SK-N-MC (cell line): ENCODE measurements at regions not wholly inside any gene's neighbourhood (a gene's known extent, or its start where the extent isn't known, plus 50 kb on each side); places are given as distances from the start of the nearest gene placed in this dataset.

Experiments used
- DNase-seq: peaks from one replicate; pipeline ENCODE4 v3.0.0-alpha.2; 2011; ENCODE audit warnings: low read depth, low spot score
- H3K27ac ChIP-seq: fragments of 200-600 bp; sonication (generic); 2 replicates; pipeline ENCODE4 v1.5.1; 2016; ENCODE audit warnings: mixed run types
- H3K36me3 ChIP-seq: fragments of 200-600 bp; sonication (generic); 2 replicates; pipeline ENCODE4 v1.6.1; 2017; ENCODE audit warnings: antibody characterized with exemption, low read length, mixed read lengths; ENCODE audit not compliant: insufficient read depth
- H3K4me3 ChIP-seq: fragments of 200-600 bp; sonication (generic); 2 replicates; pipeline ENCODE4 v1.5.1; 2016
- H3K9ac ChIP-seq: fragments of 200-600 bp; sonication (generic); 2 replicates; pipeline ENCODE4 v1.8.0; 2017; ENCODE audit warnings: mixed run types, mixed read lengths; ENCODE audit not compliant: insufficient read length
- H3K9me3 ChIP-seq: fragments of 200-600 bp; sonication (generic); 2 replicates; pipeline ENCODE4 v1.6.1; 2017; ENCODE audit warnings: low read depth, mild to moderate bottlenecking, antibody characterized with exemption, low read length, moderate library complexity, mixed read lengths
- EZH2 ChIP-seq: fragments of 200-600 bp; sonication (generic); IDR thresholded peaks from one replicate; pipeline ENCODE4 v1.6.1; 2017; ENCODE audit warnings: antibody characterized with exemption
- FOXP2 ChIP-seq: optimal IDR thresholded peaks from 2 replicates; pipeline ENCODE3; 2011; ENCODE audit warnings: mild to moderate bottlenecking, moderate library complexity; ENCODE audit not compliant: insufficient read depth; ENCODE audit errors: extremely low read length, control extremely low read depth
- POLR2AphosphoS5 ChIP-seq: IDR thresholded peaks from 2 replicates; pipeline ENCODE4 v1.6.1; 2012; ENCODE audit warnings: mild to moderate bottlenecking, low read depth, low read length, borderline replicate concordance

DNA sequence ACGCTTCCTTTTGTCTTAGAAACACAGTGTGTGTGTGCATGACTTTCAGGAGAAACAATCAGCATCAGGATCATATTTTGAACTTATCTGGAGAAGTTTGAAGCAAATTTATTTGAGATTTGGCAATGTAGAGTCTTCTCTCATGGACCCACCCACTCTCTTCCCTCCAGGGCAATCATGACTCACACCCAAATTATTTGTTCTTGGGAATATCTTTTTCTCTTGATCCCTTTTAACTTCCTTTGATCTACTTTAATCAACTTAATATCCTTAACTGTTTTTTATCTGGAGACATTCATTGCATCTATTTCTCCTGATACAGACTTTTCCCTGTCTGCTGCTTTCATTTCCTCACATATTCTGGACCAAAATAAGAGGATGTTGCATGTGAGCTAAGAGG is 1174.3 kb downstream of the GATA3 start:
- no peak overlapping the region for H3K27ac ChIP-seq
- no peak overlapping the region for H3K4me3 ChIP-seq
- H3K9ac ChIP-seq = no peak overlapping the region
- H3K9me3 ChIP-seq = no peaks in the 10 kb centered on the region
- no peaks in the 10 kb centered on the region for H3K36me3 ChIP-seq
- DNase-seq = no peak
- TF ChIP-seq EZH2 = no peak
- no peak for TF ChIP-seq FOXP2
- TF ChIP-seq POLR2AphosphoS5 = no peak

DNA sequence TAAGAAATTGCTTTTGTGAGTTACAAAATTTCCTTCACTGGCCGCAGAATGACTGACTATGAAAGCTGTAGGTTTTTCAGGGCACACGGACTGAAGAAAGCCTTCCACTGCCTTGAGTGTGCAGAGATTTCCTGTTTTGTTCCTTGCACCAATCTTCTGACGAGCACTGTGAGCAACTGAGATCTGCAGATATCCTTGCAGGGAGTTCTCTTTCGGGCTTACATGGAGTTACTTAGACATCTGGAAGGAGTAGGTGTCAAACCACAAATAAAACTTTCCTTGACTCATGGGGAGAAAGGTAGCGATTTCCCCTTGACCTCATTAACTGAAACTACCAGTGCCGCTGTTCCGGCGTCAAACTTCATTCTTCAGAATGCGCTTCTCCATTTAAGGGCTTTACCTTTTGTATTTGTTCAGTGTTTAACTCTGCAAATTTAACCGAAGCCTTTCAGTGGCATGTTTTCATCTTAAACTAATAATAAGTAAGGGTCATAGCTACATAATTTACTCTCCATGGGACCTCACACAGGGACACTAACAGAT is 1175.3 kb downstream of the GATA3 start:
- no peak overlapping the region for H3K27ac ChIP-seq
- H3K4me3 ChIP-seq = no peak overlapping the region
- TF ChIP-seq FOXP2 (no peak), POLR2AphosphoS5 (no peak), EZH2 (no peak)
- H3K9me3 ChIP-seq = no peaks in the 10 kb centered on the region
- DNase-seq = no peak
- H3K9ac ChIP-seq = no peak overlapping the region
- no peaks in the 10 kb centered on the region for H3K36me3 ChIP-seq

DNA sequence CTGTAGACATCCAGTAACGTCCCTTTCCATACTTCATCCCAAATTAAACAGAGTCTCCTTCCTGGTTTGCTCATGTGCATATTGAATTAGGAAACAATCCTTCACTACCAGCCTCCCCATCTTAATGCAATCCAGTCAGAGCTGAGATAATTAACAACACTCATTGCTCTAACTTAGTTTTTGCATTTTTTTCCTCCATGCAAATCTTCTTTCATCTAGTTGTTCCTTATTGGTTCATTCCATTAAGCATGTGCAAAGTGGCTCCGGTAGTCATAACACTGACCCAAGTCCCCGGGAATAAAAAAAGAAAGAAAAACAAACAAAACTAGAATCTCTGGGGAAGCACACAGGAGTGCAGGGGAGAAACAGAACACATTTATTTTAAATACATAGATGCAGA is 1176.1 kb downstream of the GATA3 start:
- no peak for DNase-seq
- Histone ChIP-seq H3K4me3 (peak overlapping the region; percentile 52), H3K9me3 (no peaks in the 10 kb centered on the region), H3K36me3 (no peaks in the 10 kb centered on the region), H3K27ac (no peak overlapping the region), H3K9ac (no peak overlapping the region)
- no peak for TF ChIP-seq POLR2AphosphoS5
- TF ChIP-seq FOXP2 = no peak
- TF ChIP-seq EZH2 = no peak

DNA sequence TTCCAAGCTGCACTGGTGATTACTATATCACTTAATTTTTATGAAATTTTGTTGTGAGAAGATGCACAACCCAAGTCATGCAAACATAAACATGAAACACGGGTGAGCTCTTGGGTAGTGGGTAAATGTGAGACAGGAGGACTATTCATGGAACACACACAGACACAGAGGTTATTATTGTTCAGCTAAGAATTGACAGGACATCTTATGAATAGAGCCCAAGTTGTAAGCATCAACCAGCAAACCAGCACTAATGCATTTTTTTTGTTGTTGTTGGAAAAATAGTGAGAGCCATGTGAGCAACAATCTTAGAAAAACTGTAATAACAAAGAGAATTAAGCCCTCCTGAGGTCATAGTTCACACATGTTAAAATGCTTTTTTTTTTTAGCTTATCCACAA is 1179.7 kb downstream of the GATA3 start:
- no peaks in the 10 kb centered on the region for H3K9me3 ChIP-seq
- H3K4me3 ChIP-seq = no peak overlapping the region
- H3K9ac ChIP-seq = no peak overlapping the region
- TF ChIP-seq EZH2 (no peak), FOXP2 (no peak), POLR2AphosphoS5 (no peak)
- no peak for DNase-seq
- no peaks in the 10 kb centered on the region for H3K36me3 ChIP-seq
- H3K27ac ChIP-seq = no peak overlapping the region

DNA sequence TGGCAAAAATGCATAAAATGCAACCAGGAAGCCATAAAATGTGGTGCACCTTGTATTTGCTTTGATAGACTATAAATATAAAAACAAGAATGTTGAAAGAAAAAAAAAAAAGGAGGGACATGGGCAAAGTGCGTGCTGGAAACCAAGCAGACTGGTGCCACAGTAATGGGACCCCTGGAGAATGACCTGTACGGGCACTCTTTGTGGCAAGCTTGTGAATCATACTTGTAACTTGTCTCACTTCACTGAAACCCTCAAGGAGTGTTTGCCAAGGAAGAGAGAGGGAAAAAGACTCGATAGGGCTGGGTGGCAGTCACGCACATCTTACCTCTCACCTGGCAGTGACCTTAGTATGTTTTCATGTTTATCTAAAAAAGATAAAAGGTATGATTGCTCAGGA is 1183.6 kb downstream of the GATA3 start:
- H3K4me3 ChIP-seq = no peak overlapping the region
- no peaks in the 10 kb centered on the region for H3K36me3 ChIP-seq
- no peak for DNase-seq
- no peak overlapping the region for H3K9ac ChIP-seq
- H3K27ac ChIP-seq = no peak overlapping the region
- no peaks in the 10 kb centered on the region for H3K9me3 ChIP-seq
- TF ChIP-seq FOXP2 (no peak), EZH2 (no peak), POLR2AphosphoS5 (no peak)

DNA sequence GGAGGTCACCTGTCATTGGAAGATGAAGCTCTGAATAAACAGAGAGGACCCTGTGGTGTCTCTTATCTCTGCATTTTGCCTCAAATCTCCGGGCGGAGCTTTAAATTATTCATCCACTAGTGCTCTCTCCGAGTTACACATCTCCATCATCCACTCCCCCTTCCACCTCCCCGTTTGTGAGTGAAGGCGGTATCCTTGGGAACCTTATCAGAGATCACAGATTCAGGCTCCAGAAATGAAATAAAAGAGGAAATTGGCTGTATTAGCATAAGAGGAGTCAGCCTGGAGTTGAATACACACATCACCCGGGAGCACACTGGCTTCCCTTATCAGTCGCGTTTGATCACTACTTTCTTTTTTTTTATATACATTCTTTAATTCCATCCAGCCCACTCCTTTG is 1184.8 kb downstream of the GATA3 start:
- no peak overlapping the region for H3K4me3 ChIP-seq
- no peak overlapping the region for H3K27ac ChIP-seq
- no peaks in the 10 kb centered on the region for H3K9me3 ChIP-seq
- TF ChIP-seq FOXP2 (no peak), EZH2 (no peak), POLR2AphosphoS5 (no peak)
- no peak overlapping the region for H3K9ac ChIP-seq
- no peak for DNase-seq
- H3K36me3 ChIP-seq = no peaks in the 10 kb centered on the region

DNA sequence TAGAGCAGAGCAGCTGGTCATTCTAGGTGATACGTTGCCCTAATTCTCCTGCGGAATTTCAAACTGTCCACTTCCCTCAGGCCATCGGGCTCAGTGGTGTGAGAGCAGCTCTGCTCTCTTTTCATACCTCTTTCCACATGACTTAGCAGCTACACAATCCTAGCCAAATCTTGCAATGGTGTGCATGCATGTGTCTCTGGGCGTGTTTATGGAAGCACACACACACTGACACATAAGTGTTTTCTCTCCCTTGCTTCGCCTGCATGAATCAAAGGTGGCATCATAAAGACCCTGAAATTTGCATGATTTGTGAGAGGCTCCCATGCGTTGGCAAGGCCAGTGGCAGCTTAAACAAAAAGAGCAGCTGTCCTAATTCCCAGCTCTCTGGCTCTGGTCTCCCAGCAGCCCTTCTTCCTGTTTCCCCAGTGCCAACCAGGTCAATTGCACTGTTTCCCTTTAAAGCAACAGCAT is 1189.5 kb downstream of the GATA3 start:
- Histone ChIP-seq H3K9me3 (no peaks in the 10 kb centered on the region), H3K4me3 (no peak overlapping the region), H3K9ac (no peak overlapping the region), H3K27ac (no peak overlapping the region), H3K36me3 (no peaks in the 10 kb centered on the region)
- TF ChIP-seq POLR2AphosphoS5 = no peak
- no peak for TF ChIP-seq EZH2
- no peak for TF ChIP-seq FOXP2
- no peak for DNase-seq

DNA sequence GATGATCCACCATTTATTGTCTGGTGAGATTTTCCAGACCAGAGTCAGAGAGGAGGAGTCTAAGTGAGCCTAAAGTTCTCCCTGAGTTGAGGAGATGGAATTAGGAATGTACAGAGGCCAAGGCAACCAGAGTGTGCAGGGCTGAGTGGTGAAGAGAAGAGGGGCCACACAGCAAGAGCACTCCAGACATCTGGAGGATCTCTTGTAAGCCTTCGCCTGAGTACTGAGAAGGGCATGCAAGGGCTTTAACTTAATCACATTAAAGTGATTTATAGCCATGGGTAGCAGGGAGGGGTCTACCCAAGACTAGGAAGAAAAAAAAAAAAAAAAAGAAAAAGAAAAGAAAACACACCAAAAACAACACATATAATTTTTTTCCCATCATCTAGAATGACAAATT is 1190.4 kb downstream of the GATA3 start:
- no peak for DNase-seq
- Histone ChIP-seq H3K9ac (no peak overlapping the region), H3K36me3 (no peaks in the 10 kb centered on the region), H3K9me3 (no peaks in the 10 kb centered on the region), H3K27ac (no peak overlapping the region), H3K4me3 (no peak overlapping the region)
- TF ChIP-seq FOXP2 (no peak), EZH2 (no peak), POLR2AphosphoS5 (no peak)

DNA sequence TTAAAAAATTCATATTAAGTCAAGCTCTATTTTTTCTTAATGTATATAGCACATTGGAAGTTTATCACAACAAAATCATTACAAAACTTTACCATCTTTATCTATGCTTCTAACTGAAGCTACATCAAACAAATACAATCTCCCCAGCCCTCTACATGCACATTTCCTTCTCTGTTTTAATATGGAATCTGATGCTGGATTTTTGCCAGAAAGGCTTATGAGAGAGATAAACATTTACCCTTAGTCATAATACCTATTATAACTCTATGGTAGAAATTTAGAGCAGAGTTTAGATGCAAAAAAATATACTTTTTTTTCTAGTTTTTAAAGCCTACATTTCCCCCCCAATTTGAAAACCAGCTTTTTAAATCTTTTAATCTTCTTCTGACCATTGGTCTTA is 1198.6 kb downstream of the GATA3 start:
- Histone ChIP-seq H3K4me3 (no peak overlapping the region), H3K27ac (no peak overlapping the region), H3K36me3 (no peaks in the 10 kb centered on the region), H3K9me3 (no peaks in the 10 kb centered on the region), H3K9ac (no peak overlapping the region)
- no peak for DNase-seq
- TF ChIP-seq EZH2 (no peak), FOXP2 (no peak), POLR2AphosphoS5 (no peak)
